AG10803 (cell line): ENCODE measurements at regions not wholly inside any gene's neighbourhood (a gene's known extent, or its start where the extent isn't known, plus 50 kb on each side); places are given as distances from the start of the nearest gene placed in this dataset.

Experiments used
- DNase-seq: peaks from one replicate; pipeline ENCODE4 v3.0.0; 2010; ENCODE audit warnings: low read depth
- H3K4me3 ChIP-seq: 2 replicates; pipeline ENCODE4 v1.5.1; 2011; ENCODE audit warnings: mild to moderate bottlenecking, low read length, control low read depth
- TF ChIP-seq, protein P1 (sequence below): conservative IDR thresholded peaks from 2 replicates; pipeline ENCODE4 v1.5.1; 2011; ENCODE audit warnings: mild to moderate bottlenecking, low read length, control low read depth, inconsistent platforms

DNA sequence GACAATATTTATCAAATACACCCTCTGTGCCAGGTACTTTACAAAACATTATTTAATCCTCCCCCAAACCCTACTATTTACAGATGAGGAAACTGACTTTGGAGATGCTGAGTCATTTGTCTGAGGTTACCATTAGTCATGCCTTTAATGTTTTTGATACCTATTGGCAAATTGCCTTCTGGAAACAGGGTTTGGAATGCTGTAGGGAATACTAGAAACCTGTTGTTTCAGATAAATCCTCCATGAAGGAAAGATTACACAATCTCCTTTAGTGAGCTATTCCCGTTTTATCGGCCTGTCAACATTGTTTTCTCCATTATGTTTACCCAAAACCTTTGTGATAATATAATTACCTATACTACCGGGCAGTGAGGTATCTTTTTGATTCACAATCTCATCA, 93.6 kb upstream of the ADGRF1 start:
- TF ChIP-seq, protein P1, sequence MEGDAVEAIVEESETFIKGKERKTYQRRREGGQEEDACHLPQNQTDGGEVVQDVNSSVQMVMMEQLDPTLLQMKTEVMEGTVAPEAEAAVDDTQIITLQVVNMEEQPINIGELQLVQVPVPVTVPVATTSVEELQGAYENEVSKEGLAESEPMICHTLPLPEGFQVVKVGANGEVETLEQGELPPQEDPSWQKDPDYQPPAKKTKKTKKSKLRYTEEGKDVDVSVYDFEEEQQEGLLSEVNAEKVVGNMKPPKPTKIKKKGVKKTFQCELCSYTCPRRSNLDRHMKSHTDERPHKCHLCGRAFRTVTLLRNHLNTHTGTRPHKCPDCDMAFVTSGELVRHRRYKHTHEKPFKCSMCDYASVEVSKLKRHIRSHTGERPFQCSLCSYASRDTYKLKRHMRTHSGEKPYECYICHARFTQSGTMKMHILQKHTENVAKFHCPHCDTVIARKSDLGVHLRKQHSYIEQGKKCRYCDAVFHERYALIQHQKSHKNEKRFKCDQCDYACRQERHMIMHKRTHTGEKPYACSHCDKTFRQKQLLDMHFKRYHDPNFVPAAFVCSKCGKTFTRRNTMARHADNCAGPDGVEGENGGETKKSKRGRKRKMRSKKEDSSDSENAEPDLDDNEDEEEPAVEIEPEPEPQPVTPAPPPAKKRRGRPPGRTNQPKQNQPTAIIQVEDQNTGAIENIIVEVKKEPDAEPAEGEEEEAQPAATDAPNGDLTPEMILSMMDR: no peak
- DNase-seq: peak; percentile 78
- H3K4me3 ChIP-seq: no peak overlapping the region

DNA sequence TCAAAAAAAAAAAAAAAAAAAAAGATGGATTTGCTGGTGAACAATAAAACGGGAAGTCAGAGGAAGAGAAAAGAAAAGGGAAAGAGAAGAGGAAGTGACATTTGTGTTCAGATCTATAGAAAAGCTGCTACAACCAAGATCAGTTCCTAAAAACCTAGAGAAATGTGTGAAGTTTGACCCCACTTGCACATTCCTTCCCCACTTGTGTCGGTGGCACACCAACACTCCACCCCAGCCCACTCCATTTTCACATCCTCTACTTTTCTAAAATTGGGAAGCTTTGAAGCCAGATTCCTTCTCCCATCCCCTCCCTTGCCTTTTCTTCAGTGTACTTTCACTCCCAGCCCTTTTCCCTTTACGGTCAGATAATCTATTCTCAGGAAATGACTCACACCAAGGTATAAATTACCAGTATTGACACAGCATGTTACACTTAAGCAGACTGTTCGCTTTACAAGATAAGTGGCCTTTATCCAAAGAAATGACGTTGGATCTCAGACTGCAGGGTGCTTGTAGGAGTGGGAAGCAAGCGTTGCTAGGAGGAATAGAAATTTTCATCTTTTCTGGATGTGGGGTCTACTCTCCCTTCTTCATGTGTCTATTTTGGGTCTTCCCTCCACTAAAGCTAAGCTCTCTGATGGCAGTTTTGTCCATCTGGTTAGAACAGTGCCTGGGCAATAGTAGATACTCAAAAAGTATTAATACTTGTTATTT, 92.5 kb upstream of the ADGRF1 start:
- TF ChIP-seq, protein P1: no peak
- H3K4me3 ChIP-seq: no peak overlapping the region
- DNase-seq: peak; percentile 74

DNA sequence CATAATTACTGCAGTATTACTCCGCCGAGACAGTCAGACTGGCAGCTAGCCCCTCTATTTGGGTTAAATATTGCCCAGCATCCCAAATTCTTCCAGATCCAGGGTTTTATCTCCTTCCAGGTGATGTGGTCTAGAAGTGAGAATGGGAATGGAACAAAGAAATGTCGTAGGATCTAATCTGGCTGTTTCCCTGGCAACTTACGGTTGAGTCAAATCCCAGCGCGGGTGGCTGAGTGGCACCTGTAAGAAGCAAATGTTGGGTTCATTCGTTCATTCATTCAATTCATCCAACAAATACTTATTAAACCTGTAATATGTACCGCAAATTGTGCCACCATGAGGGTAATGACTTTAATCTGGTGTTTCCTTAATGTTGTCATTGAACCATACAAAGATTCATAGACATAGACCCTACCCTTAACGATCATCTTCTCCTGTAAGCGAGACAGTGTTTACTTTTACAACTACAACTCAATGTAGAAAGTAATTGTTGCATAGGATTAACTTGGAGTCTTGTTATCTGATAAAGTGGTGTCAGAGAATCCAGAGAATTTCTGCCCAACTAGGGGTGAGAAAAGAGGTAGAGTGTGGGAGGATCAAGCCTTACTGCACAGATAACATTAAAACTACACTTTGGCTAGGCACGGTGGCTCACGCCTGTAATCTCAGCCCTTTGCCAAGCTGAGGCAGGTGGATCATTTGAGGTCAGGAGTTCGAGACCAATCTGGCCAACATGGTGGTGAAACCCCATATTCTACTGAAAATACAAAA, 91.3 kb upstream of the ADGRF1 start:
- H3K4me3 ChIP-seq: no peak overlapping the region
- DNase-seq: no peak
- TF ChIP-seq, protein P1: no peak

DNA sequence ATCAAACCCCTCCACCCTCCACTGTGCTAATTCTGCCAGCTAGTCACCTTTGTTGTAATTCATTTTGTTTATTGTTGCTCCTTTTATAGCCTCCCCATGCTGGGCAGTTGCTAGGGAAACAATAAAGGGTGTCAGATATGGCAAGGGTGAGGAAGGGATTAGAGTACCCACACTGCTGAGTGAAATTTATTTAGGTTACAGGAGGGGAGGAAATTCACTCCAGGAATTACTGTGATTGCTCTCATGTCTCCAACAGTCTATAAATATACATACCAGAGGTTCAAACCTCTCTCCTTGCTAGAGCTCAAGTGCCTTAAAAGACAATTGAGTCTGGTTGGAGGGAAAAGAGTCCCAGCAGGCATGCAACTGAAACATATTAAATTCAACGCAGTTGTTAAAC, 90.6 kb upstream of the ADGRF1 start:
- no peak overlapping the region for H3K4me3 ChIP-seq
- TF ChIP-seq, protein P1: no peak
- DNase-seq: no peak

DNA sequence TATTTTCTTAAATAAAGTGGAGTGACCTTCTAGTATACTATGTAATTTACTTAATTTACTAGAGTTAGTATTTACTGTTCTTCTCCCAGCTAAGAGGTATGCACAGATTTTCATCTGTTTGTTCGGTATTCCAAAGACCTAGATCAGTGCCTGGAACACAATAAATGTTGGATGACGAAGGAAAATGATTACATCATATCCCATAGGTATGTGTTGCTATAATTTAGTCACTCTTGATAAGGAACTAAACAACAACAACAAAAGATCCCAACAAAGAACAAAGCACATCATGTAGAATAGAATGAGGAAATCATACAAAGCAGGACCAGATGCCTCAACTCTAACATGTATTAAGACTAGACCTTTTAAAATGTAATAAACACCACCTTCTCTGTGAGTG, 89.6 kb upstream of the ADGRF1 start:
- TF ChIP-seq, protein P1: no peak
- no peak overlapping the region for H3K4me3 ChIP-seq
- DNase-seq: no peak

DNA sequence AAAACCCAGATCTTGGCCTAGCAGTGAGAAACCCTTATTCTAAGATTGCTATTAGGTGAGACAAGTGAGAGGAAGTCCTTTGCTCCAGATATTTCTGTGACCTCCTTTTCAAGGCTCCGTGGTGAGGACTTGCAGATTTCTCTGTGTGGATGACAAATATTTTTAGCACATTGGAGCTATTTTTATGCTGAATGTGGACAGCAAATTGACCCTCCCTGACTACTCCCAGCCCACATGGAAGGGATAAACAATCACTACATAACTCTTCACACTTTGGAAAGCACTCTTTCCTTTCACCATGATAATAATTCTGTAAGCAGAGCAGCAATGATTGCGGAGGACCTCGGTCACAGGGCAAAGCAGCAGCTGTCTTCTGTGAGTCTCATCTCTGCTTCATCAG, 88.0 kb upstream of the ADGRF1 start:
- H3K4me3 ChIP-seq: no peak overlapping the region
- TF ChIP-seq, protein P1: no peak
- DNase-seq: no peak

DNA sequence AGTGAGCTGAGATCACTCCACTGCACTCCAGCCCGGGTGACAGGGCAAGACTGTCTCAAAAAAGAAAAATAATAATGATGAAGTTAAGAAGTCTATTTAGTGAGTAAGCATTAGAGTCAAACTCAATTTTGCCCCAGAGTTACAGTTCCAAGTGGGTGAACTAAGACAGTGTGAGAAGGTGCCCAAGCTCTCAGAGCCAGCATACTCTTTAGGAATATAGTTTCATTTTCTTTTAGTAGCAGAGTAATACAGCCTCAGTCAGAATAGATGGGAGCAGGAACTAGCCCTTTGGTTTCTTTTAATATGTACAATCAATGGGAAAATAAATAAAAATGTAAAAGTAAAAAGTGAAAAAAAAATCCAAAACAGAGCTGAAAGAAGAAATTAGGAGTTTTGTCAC, 87.0 kb upstream of the ADGRF1 start:
- no peak overlapping the region for H3K4me3 ChIP-seq
- TF ChIP-seq, protein P1: no peak
- no peak for DNase-seq
